H1 (cell line): ENCODE measurements at regions not wholly inside any gene's neighbourhood (a gene's known extent, or its start where the extent isn't known, plus 50 kb on each side); places are given as distances from the start of the nearest gene placed in this dataset.

ENCODE experiments used
- ATF2 ChIP-seq: IDR thresholded peaks from 2 replicates; pipeline ENCODE4 v1.6.1; 2012; ENCODE audit warnings: low read length, inconsistent platforms
- BCL11A ChIP-seq, 2 experiments: IDR thresholded peaks; one replicate each; pipeline ENCODE4 v1.6.1; 2011; ENCODE audit warnings: low read depth in 2 of 2, low read length in 2 of 2, mild to moderate bottlenecking in 2 of 2
- CEBPB ChIP-seq: IDR thresholded peaks from 2 replicates; pipeline ENCODE4 v1.6.1; 2012; ENCODE audit warnings: low read depth, low read length
- CHD7 ChIP-seq: fragments of 300-600 bp; sonication (generic); IDR thresholded peaks from 2 replicates; pipeline ENCODE4 v1.7.1; 2012; ENCODE audit warnings: low read length, moderate library complexity, mild to moderate bottlenecking, inconsistent platforms; ENCODE audit not compliant: insufficient replicate concordance
- EZH2 ChIP-seq: fragments of 200-600 bp; sonication (generic); IDR thresholded peaks from 2 replicates; pipeline ENCODE4 v1.7.1; 2012; ENCODE audit warnings: low read depth, mild to moderate bottlenecking, moderate library complexity, low read length, inconsistent platforms; ENCODE audit not compliant: severe bottlenecking
- FOSL1 ChIP-seq: IDR thresholded peaks from 2 replicates; pipeline ENCODE4 v1.6.1; 2011; ENCODE audit warnings: mild to moderate bottlenecking, low read depth, low read length, moderate library complexity; ENCODE audit not compliant: insufficient read depth
- JUND ChIP-seq: IDR thresholded peaks from 2 replicates; pipeline ENCODE4 v1.6.1; 2011; ENCODE audit warnings: mild to moderate bottlenecking, improper control_type of control experiment, low read length
- RNF2 ChIP-seq: fragments of 200-900, 300-1000 bp; sonication (generic); IDR thresholded peaks from 2 replicates; pipeline ENCODE4 v1.7.1; 2016; ENCODE audit warnings: borderline replicate concordance, low read depth, mild to moderate bottlenecking, antibody characterized with exemption, low read length; ENCODE audit not compliant: poor library complexity, severe bottlenecking; ENCODE audit errors: missing control alignments
- SP4 ChIP-seq: IDR thresholded peaks from 2 replicates; pipeline ENCODE4 v1.6.1; 2012; ENCODE audit warnings: low read length, inconsistent platforms
- TAF1 ChIP-seq: IDR thresholded peaks from 2 replicates; pipeline ENCODE4 v1.6.1; 2011; ENCODE audit warnings: mild to moderate bottlenecking, low read depth, low read length

- TF ChIP-seq CHD7 (no peak), EZH2 (no peak), JUND (no peak), FOSL1 (no peak), BCL11A (IDR thresholded peaks at IDR 0.05; ENCODE audit: low read depth in 2 of 2, low read length in 2 of 2) (no peak), RNF2 (no peak), CEBPB (no peak), ATF2 (no peak), SP4 (no peak), TAF1 (no peak)
Observed at GRCh38 chr1:5739561-5740078, 252.6 kb downstream of the NPHP4 start (continued).
